DMS79 treated with DMSO at 0.1 percent for 48 hours (cell line): ENCODE measurements at regions not wholly inside any gene's neighbourhood (a gene's known extent, or its start where the extent isn't known, plus 50 kb on each side); places are given as distances from the start of the nearest gene placed in this dataset.
"Not testable (repeated sequence)": the region's sequence is repeated elsewhere in the genome, so short reads cannot be mapped to it uniquely, and the experiment has no call there.

Experiments used
- DNase-seq: peaks from one replicate; lab custom pipeline; 2025; lab: John Stamatoyannopoulos, UW

GRCh38 chr13:112263152-112263551 lies 113.0 kb upstream of the SPACA7 start:
- DNase-seq, result no peak

- no peak for DNase-seq
These were observed 108.5 kb upstream of the SPACA7 start for GRCh38 chr13:112267660-112268059.

GRCh38 chr13:112270951-112271350 lies 105.2 kb upstream of the SPACA7 start:
- DNase-seq, result no peak

GRCh38 chr13:112286733-112287132 lies 89.4 kb upstream of the SPACA7 start:
- DNase-seq, result not testable (repeated sequence)

GRCh38 chr13:112320303-112320702 lies 55.9 kb upstream of the SPACA7 start:
- no peak for DNase-seq

GRCh38 chr13:112322557-112322956 lies 53.6 kb upstream of the SPACA7 start:
- DNase-seq, result no peak

- DNase-seq, result no peak
These were observed 52.0 kb upstream of the SPACA7 start for GRCh38 chr13:112324116-112324515.

GRCh38 chr13:112325142-112325808 lies 50.9 kb upstream of the SPACA7 start:
- no peak for DNase-seq

GRCh38 chr13:112325920-112326645 lies 50.1 kb upstream of the SPACA7 start:
- no peak for DNase-seq
